Esophagus squamous epithelium (tissue), 5 donors: ENCODE measurements at regions not wholly inside any gene's neighbourhood (a gene's known extent, or its start where the extent isn't known, plus 50 kb on each side); places are given as distances from the start of the nearest gene placed in this dataset.
"Not testable (repeated sequence)": the region's sequence is repeated elsewhere in the genome, so short reads cannot be mapped to it uniquely, and the experiment has no call there.

ENCODE experiments used
- DNase-seq: peaks from one replicate; lab custom pipeline; 2025; lab: John Stamatoyannopoulos, UW
- H3K27ac ChIP-seq, 4 donors: fragments of 200-600 bp; sonication (generic); one replicate each; pipeline ENCODE4 v1.5.1; 2016 to 2019; ENCODE audit warnings: mild to moderate bottlenecking in 1 of 4
- H3K27me3 ChIP-seq, 4 donors: fragments of 200-600 bp; sonication (generic); 1 replicate in 3 of 4; 2 replicates in 1 of 4; pipeline versions ENCODE4 v1.5.1 to v1.6.0; 2017 to 2021; ENCODE audit warnings: antibody characterized with exemption in 1 of 4
- H3K36me3 ChIP-seq, 3 donors: fragments of 200-600 bp; sonication (generic); one replicate each; pipeline ENCODE4 v1.5.1; 2016 to 2019
- H3K4me1 ChIP-seq, 3 donors: fragments of 200-600 bp; sonication (generic); one replicate each; pipeline ENCODE4 v1.5.1; 2017 to 2019
- H3K4me3 ChIP-seq, 4 donors: fragments of 200-600 bp; sonication (generic); 1 replicate in 3 of 4; 2 replicates in 1 of 4; pipeline ENCODE4 v1.5.1; 2016 to 2019; ENCODE audit warnings: mild to moderate bottlenecking in 2 of 4, moderate library complexity in 1 of 4
- H3K9me3 ChIP-seq, 3 donors: fragments of 200-600 bp; sonication (generic); one replicate each; pipeline ENCODE4 v1.5.1; 2016 to 2019
- CTCF ChIP-seq, 6 experiments: fragments of 450-650 bp in 4 of 6; fragments of 200-600 bp in 2 of 6; sonication (generic) in 2 of 6; IDR thresholded peaks; one replicate each; pipeline ENCODE4 v1.5.1; 2016 to 2019; ENCODE audit warnings: antibody characterized with exemption in 6 of 6, mild to moderate bottlenecking in 4 of 6, moderate library complexity in 4 of 6
- POLR2A ChIP-seq, 4 donors: fragments of 450-650 bp; IDR thresholded peaks; one replicate each; pipeline ENCODE4 v1.6.1; 2017; ENCODE audit warnings: antibody characterized with exemption in 4 of 4, mild to moderate bottlenecking in 4 of 4, moderate library complexity in 3 of 4
- WGBS, 2 donors: methylation state at CpG; one replicate each; pipeline ENCODE4 v1.1.5; 2018; 5-methylcytosine and 5-hydroxymethylcytosine counted together
- intact Hi-C: fragments of 100-400 bp; cut with DNase I; formaldehyde crosslinking; loops from one replicate; pipeline ENCODE4 v1.15.0; 2022
- donor health status: DM: yes; HTN: yes; CAD: no.

GRCh38 chr20:51271931-51272330 is 249.0 kb upstream of the KCNG1 start:
- peaks cover 0 to 39% (median 0%) of the 10 kb centered on the region in 4 donors for H3K27me3 ChIP-seq
- no peak for DNase-seq
- 71 to 79% methylated on average over 7 of the region's 7 CpGs for WGBS, 2 donors
- H3K4me1 ChIP-seq, result no peaks in the 10 kb centered on the region
- TF ChIP-seq CTCF (IDR thresholded peaks at IDR 0.05) (no peak), POLR2A (IDR thresholded peaks at IDR 0.05) (no peak)
- H3K36me3 ChIP-seq, result no peaks in the 10 kb centered on the region
- H3K9me3 ChIP-seq, result no peaks in the 10 kb centered on the region
- H3K27ac ChIP-seq, result no peak overlapping the region
- H3K4me3 ChIP-seq, result no peak overlapping the region
- intact Hi-C loops, result no loop called here

GRCh38 chr20:51271289-51271688 is 248.4 kb upstream of the KCNG1 start:
- H3K27ac ChIP-seq, H3K36me3 ChIP-seq, DNase-seq, H3K4me3 ChIP-seq, intact Hi-C loops, H3K9me3 ChIP-seq, H3K4me1 ChIP-seq: not testable (repeated sequence)
- 89 to 95% methylated on average over 2 of the region's 2 CpGs for WGBS, 2 donors
- H3K27me3 ChIP-seq, result peaks cover 0 to 32% (median 0%) of the 10 kb centered on the region in 4 donors

- intact Hi-C loops, result no loop called here
- H3K4me3 ChIP-seq, result no peak overlapping the region
- WGBS, 2 donors, result 89 to 98% methylated on average over 4 of the region's 4 CpGs
- H3K9me3 ChIP-seq, result no peaks in the 10 kb centered on the region
- TF ChIP-seq POLR2A (IDR thresholded peaks at IDR 0.05) (no peak), CTCF (IDR thresholded peaks at IDR 0.05) (no peak)
- H3K36me3 ChIP-seq, result no peaks in the 10 kb centered on the region
- no peak for DNase-seq
- H3K27ac ChIP-seq, result no peak overlapping the region
- H3K4me1 ChIP-seq, result no peaks in the 10 kb centered on the region
- peaks cover 0 to 16% (median 0%) of the 10 kb centered on the region in 4 donors for H3K27me3 ChIP-seq
Observed at GRCh38 chr20:51269671-51270070, 246.8 kb upstream of the KCNG1 start.

GRCh38 chr20:51267679-51268078 is 244.8 kb upstream of the KCNG1 start:
- no peak for DNase-seq
- WGBS, 2 donors, result 85 to 90% methylated on average over 4 to 5 of the region's 7 CpGs
- Histone ChIP-seq H3K27me3 (no peaks in the 10 kb centered on the region), H3K36me3 (no peaks in the 10 kb centered on the region), H3K4me1 (no peaks in the 10 kb centered on the region), H3K27ac (no peak overlapping the region), H3K9me3 (no peaks in the 10 kb centered on the region), H3K4me3 (no peak overlapping the region)
- no peak for TF ChIP-seq POLR2A (IDR thresholded peaks at IDR 0.05)
- TF ChIP-seq CTCF (IDR thresholded peaks at IDR 0.05), result no peak
- intact Hi-C loops, result no loop called here

GRCh38 chr20:51266353-51266752 is 243.4 kb upstream of the KCNG1 start:
- intact Hi-C loops, result no loop called here
- H3K4me3 ChIP-seq, result no peak overlapping the region
- no peak for DNase-seq
- 81 to 92% methylated on average over 7 of the region's 7 CpGs for whole genome bisulfite sequencing, 2 donors
- no peaks in the 10 kb centered on the region for H3K4me1 ChIP-seq
- no peak overlapping the region for H3K27ac ChIP-seq
- TF ChIP-seq CTCF (IDR thresholded peaks at IDR 0.05), result no peak
- TF ChIP-seq POLR2A (IDR thresholded peaks at IDR 0.05), result no peak
- no peaks in the 10 kb centered on the region for H3K36me3 ChIP-seq
- H3K27me3 ChIP-seq, result no peaks in the 10 kb centered on the region
- H3K9me3 ChIP-seq, result no peaks in the 10 kb centered on the region

GRCh38 chr20:51265361-51265760 is 242.5 kb upstream of the KCNG1 start:
- Histone ChIP-seq H3K4me1 (no peaks in the 10 kb centered on the region), H3K4me3 (no peak overlapping the region), H3K27me3 (no peaks in the 10 kb centered on the region), H3K36me3 (no peaks in the 10 kb centered on the region), H3K27ac (no peak overlapping the region), H3K9me3 (no peaks in the 10 kb centered on the region)
- TF ChIP-seq POLR2A (IDR thresholded peaks at IDR 0.05) (no peak), CTCF (IDR thresholded peaks at IDR 0.05) (no peak)
- WGBS, 2 donors, result 64 to 67% methylated on average over 1 of the region's 1 CpG
- no peak for DNase-seq
- intact Hi-C loops, result no loop called here
